ENCODE measurements at regions not wholly inside any gene's neighbourhood (a gene's known extent, or its start where the extent isn't known, plus 50 kb on each side); places are given as distances from the start of the nearest gene placed in this dataset.
"Not testable (repeated sequence)": the region's sequence is repeated elsewhere in the genome, so short reads cannot be mapped to it uniquely, and the experiment has no call there.

DNA sequence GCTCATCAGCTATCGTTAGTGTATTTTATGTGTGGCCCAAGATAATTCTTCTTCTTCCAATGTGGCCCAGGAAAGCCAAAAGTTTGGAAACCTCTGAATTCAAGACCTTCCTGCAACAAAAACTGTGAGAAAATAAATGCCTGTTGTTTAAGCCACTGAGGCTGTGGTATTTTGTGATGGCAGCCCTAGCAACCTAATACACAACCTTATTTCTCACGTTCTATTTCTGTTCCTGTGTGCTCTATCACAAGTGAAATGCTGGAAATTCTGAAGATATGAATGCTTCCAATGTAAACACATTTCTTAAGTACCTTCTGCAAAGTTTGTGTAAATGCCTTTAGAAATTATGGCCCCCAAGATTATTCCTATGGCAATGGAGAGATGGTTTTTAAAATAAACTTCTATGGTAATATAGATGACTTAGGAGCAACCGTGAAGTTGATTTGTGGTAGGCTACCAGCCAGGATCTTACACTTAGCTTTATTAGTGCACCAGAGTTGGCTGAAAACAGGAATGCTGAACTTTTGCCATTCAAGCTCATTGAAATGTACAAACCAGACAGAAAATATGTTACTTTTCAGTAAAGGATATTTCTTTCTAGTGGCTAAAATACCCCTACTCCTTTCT is 148.0 kb downstream of the USP46 start:
- Mint-ChIP-seq H3K4me3 (ENCODE audit: unreplicated experiment) (no peak overlapping the region), H3K9me3 (ENCODE audit: unreplicated experiment) (no peaks in the 10 kb centered on the region), H3K36me3 (ENCODE audit: low read depth, unreplicated experiment) (no peaks in the 10 kb centered on the region), H3K27me3 (ENCODE audit: low read depth, unreplicated experiment) (no peaks in the 10 kb centered on the region), H3K27ac (ENCODE audit: unreplicated experiment) (no peak overlapping the region), H3K4me1 (ENCODE audit: low read depth, unreplicated experiment) (no peaks in the 10 kb centered on the region)
- Histone ChIP-seq H3K27me3 (ENCODE audit: insufficient read depth, low read length) (no peaks in the 10 kb centered on the region), H3K4me1 (ENCODE audit: insufficient read depth, low read length) (no peaks in the 10 kb centered on the region), H3K9ac (ENCODE audit: low read length) (no peak overlapping the region), H3K79me2 (ENCODE audit: insufficient read depth, low read length) (no peaks in the 10 kb centered on the region), H2AFZ (ENCODE audit: low read depth, low read length) (no peak overlapping the region), H4K20me1 (ENCODE audit: insufficient read depth, low read length) (no peaks in the 10 kb centered on the region), H3K27ac (ENCODE audit: low read depth, low read length) (no peak overlapping the region), H3K4me3 (ENCODE audit: insufficient read depth, low read depth, low read length) (no peak overlapping the region), H3K9me3 (ENCODE audit: insufficient read depth, low read depth, low read length) (no peaks in the 10 kb centered on the region), H3K36me3 (ENCODE audit: insufficient read depth, low read length) (no peaks in the 10 kb centered on the region), H3K4me2 (ENCODE audit: low read length) (no peak overlapping the region)
- no peak for FAIRE-seq
- TF ChIP-seq, protein P1, sequence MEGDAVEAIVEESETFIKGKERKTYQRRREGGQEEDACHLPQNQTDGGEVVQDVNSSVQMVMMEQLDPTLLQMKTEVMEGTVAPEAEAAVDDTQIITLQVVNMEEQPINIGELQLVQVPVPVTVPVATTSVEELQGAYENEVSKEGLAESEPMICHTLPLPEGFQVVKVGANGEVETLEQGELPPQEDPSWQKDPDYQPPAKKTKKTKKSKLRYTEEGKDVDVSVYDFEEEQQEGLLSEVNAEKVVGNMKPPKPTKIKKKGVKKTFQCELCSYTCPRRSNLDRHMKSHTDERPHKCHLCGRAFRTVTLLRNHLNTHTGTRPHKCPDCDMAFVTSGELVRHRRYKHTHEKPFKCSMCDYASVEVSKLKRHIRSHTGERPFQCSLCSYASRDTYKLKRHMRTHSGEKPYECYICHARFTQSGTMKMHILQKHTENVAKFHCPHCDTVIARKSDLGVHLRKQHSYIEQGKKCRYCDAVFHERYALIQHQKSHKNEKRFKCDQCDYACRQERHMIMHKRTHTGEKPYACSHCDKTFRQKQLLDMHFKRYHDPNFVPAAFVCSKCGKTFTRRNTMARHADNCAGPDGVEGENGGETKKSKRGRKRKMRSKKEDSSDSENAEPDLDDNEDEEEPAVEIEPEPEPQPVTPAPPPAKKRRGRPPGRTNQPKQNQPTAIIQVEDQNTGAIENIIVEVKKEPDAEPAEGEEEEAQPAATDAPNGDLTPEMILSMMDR (IDR thresholded peaks at IDR 0.05; ENCODE audit: insufficient read depth, low read depth, low read length) = no peak
- TF ChIP-seq EZH2 (IDR thresholded peaks at IDR 0.05; ENCODE audit: insufficient read depth, low read length) = no peak
- DNase-seq (ENCODE audit: low read depth) = no peak

DNA sequence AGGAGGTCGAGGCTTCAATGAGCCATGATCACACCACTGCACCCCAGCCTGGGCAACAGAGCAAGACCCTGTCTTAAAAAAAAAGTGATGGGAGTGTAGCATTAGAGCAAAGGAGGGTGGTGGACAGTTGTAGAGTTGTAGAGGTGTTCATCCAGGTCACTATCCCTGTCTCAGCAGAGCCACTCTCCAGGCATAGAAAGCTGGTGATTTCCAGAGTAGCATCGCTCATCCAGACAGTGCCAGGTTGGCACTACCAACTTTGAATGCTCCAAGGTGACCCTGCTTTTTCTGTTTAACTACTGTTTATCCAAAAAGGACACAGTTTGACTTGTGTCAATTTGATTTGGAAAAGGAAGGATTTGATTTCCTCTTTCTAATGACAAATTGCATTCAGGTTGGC is 147.3 kb downstream of the USP46 start:
- H3K36me3 ChIP-seq (ENCODE audit: insufficient read depth, low read length) = no peaks in the 10 kb centered on the region
- H3K36me3 Mint-ChIP-seq (ENCODE audit: low read depth, unreplicated experiment) = no peaks in the 10 kb centered on the region
- no peak for FAIRE-seq

DNA sequence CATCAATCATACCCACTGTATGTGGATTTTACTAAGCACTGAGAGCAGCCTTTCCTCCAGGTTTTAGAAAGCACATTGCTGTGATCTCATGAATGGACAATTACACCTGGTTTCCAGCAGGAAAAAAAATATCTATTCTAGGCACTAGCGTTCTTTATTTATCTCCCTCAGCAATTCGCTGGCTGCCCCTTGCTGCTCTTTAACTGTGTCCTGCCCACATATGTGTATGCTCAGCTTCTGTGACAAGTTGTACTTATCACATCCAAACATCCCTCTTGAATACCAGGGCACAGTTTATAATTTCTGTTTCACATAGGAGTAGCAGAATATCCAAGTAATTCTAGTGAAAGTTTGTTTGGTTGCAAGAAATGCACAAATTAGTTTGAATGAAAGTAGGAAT is 146.8 kb downstream of the USP46 start:
- Histone ChIP-seq H3K4me1 (ENCODE audit: insufficient read depth, low read length) (no peaks in the 10 kb centered on the region), H3K9me3 (ENCODE audit: insufficient read depth, low read depth, low read length) (no peaks in the 10 kb centered on the region), H3K4me2 (ENCODE audit: low read length) (no peak overlapping the region), H2AFZ (ENCODE audit: low read depth, low read length) (no peak overlapping the region), H3K27ac (ENCODE audit: low read depth, low read length) (no peak overlapping the region), H4K20me1 (ENCODE audit: insufficient read depth, low read length) (no peaks in the 10 kb centered on the region), H3K9ac (ENCODE audit: low read length) (no peak overlapping the region), H3K36me3 (ENCODE audit: insufficient read depth, low read length) (no peaks in the 10 kb centered on the region), H3K4me3 (ENCODE audit: insufficient read depth, low read depth, low read length) (no peak overlapping the region), H3K79me2 (ENCODE audit: insufficient read depth, low read length) (no peaks in the 10 kb centered on the region), H3K27me3 (ENCODE audit: insufficient read depth, low read length) (no peaks in the 10 kb centered on the region)
- Mint-ChIP-seq H3K27ac (ENCODE audit: unreplicated experiment) (no peak overlapping the region), H3K4me3 (ENCODE audit: unreplicated experiment) (no peak overlapping the region), H3K9me3 (ENCODE audit: unreplicated experiment) (no peaks in the 10 kb centered on the region), H3K36me3 (ENCODE audit: low read depth, unreplicated experiment) (no peaks in the 10 kb centered on the region), H3K27me3 (ENCODE audit: low read depth, unreplicated experiment) (no peaks in the 10 kb centered on the region), H3K4me1 (ENCODE audit: low read depth, unreplicated experiment) (no peaks in the 10 kb centered on the region)
- TF ChIP-seq EZH2 (IDR thresholded peaks at IDR 0.05; ENCODE audit: insufficient read depth, low read length) = no peak
- TF ChIP-seq, protein P1 (IDR thresholded peaks at IDR 0.05; ENCODE audit: insufficient read depth, low read depth, low read length) = no peak
- DNase-seq (ENCODE audit: low read depth) = no peak
- FAIRE-seq = no peak

More for the DNA sequence above, 147.3 kb downstream of the USP46 start:
- no peak overlapping the region for H3K4me3 Mint-ChIP-seq (ENCODE audit: unreplicated experiment)
- no peaks in the 10 kb centered on the region for H3K9me3 Mint-ChIP-seq (ENCODE audit: unreplicated experiment)
- no peaks in the 10 kb centered on the region for H3K27me3 ChIP-seq (ENCODE audit: insufficient read depth, low read length)
- DNase-seq (ENCODE audit: low read depth) = no peak
- no peaks in the 10 kb centered on the region for H3K79me2 ChIP-seq (ENCODE audit: insufficient read depth, low read length)
- H3K27ac Mint-ChIP-seq (ENCODE audit: unreplicated experiment) = no peak overlapping the region
- no peak overlapping the region for H3K4me2 ChIP-seq (ENCODE audit: low read length)
- no peaks in the 10 kb centered on the region for H3K27me3 Mint-ChIP-seq (ENCODE audit: low read depth, unreplicated experiment)
- H3K4me3 ChIP-seq (ENCODE audit: insufficient read depth, low read depth, low read length) = no peak overlapping the region
- no peaks in the 10 kb centered on the region for H4K20me1 ChIP-seq (ENCODE audit: insufficient read depth, low read length)
- no peak overlapping the region for H3K9ac ChIP-seq (ENCODE audit: low read length)
- H2AFZ ChIP-seq (ENCODE audit: low read depth, low read length) = no peak overlapping the region
- TF ChIP-seq EZH2 (IDR thresholded peaks at IDR 0.05; ENCODE audit: insufficient read depth, low read length) = no peak
- TF ChIP-seq, protein P1 (IDR thresholded peaks at IDR 0.05; ENCODE audit: insufficient read depth, low read depth, low read length) = no peak
- H3K9me3 ChIP-seq (ENCODE audit: insufficient read depth, low read depth, low read length) = no peaks in the 10 kb centered on the region
- H3K4me1 ChIP-seq (ENCODE audit: insufficient read depth, low read length) = no peaks in the 10 kb centered on the region
- no peak overlapping the region for H3K27ac ChIP-seq (ENCODE audit: low read depth, low read length)
- H3K4me1 Mint-ChIP-seq (ENCODE audit: low read depth, unreplicated experiment) = no peaks in the 10 kb centered on the region

DNA sequence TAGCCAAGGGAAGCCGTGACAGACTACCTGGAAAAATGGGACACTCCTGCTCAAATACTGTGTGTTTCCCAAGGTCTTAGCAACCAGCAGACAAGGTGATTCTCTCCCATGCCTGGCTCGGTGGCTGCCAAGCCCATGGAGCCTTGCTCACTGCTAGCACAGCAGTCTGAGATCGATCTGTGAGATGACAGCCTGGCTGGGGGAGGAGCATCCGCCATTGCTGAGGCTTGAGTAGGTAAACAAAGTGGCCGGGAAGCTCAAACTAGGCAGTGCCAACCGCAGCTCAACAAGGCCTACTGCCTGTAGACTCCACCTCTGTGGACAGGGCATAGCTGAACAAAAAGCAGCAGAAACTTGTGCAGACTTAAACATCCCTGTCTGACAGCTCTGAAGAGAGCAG is 137.0 kb downstream of the USP46 start:
- H3K36me3 ChIP-seq (ENCODE audit: insufficient read depth, low read length); H3K4me1 ChIP-seq (ENCODE audit: insufficient read depth, low read length); H3K9ac ChIP-seq (ENCODE audit: low read length); H3K4me3 ChIP-seq (ENCODE audit: insufficient read depth, low read depth, low read length); H3K9me3 ChIP-seq (ENCODE audit: insufficient read depth, low read depth, low read length); H3K9me3 Mint-ChIP-seq (ENCODE audit: unreplicated experiment); H2AFZ ChIP-seq (ENCODE audit: low read depth, low read length); DNase-seq (ENCODE audit: low read depth); H3K4me1 Mint-ChIP-seq (ENCODE audit: low read depth, unreplicated experiment); H4K20me1 ChIP-seq (ENCODE audit: insufficient read depth, low read length); H3K27ac ChIP-seq (ENCODE audit: low read depth, low read length); H3K27me3 ChIP-seq (ENCODE audit: insufficient read depth, low read length); H3K79me2 ChIP-seq (ENCODE audit: insufficient read depth, low read length); FAIRE-seq; H3K27me3 Mint-ChIP-seq (ENCODE audit: low read depth, unreplicated experiment); H3K36me3 Mint-ChIP-seq (ENCODE audit: low read depth, unreplicated experiment); H3K27ac Mint-ChIP-seq (ENCODE audit: unreplicated experiment); H3K4me2 ChIP-seq (ENCODE audit: low read length); H3K4me3 Mint-ChIP-seq (ENCODE audit: unreplicated experiment): not testable (repeated sequence)
